Ramos (cell line): ENCODE measurements at regions not wholly inside any gene's neighbourhood (a gene's known extent, or its start where the extent isn't known, plus 50 kb on each side); places are given as distances from the start of the nearest gene placed in this dataset.

Source experiments
- in situ Hi-C: fragments of 300-500 bp; cut with MboI; formaldehyde crosslinking; loops from one replicate; pipeline ENCODE4 v1.14.3; 2022; ENCODE audit warnings: low sequenced_read_pairs; ENCODE audit not compliant: unreplicated experiment

- in situ Hi-C loops: no loop called here
These were observed 206.0 kb downstream of the DMRT2 start for GRCh38 chr9:1256178-1256577.

- in situ Hi-C loops: no loop called here
These were observed 211.1 kb downstream of the DMRT2 start for GRCh38 chr9:1261266-1261665.

DNA sequence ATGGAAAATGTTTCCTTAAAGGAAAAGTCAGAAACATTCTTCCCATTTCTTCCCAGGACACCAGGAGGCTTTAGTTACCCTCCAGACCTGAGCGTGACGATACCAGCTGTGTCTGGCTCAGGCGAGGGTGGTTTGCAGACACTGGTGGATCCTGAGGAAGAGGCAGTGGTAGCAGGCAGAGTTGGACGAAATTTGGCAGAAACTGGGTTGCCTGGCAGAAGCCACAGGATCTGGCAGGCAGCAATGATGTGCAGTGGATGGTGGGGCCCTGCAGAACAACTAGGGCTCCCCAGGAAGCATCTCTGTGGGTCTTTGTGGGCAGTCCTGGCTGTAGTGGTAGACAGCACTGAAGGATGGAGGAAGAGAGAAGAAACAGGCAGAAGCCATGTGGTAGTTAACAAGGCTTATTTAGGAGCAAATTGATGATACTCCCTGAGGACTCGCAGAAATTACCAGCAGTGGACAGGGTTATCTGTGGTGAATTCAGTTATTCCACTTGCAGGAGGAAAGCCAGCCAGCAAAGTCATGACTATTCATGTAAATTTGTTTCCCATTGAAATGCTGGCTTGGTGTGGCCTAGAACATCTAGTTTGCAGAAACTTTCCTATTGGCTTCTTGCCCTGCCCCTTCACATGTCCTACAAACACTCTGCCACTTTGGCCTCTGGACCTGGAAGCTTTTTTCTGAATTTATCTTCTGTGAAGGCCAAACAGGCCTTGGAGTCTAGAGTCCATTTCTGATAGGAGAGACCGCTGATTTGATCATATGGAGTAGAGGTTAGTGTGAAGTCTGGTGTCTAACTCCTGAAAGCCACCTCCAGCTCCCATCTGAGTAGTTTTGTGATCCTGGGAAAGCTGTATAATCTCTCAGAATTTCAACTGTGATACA is 212.0 kb downstream of the DMRT2 start:
- in situ Hi-C loops: no loop called here

DNA sequence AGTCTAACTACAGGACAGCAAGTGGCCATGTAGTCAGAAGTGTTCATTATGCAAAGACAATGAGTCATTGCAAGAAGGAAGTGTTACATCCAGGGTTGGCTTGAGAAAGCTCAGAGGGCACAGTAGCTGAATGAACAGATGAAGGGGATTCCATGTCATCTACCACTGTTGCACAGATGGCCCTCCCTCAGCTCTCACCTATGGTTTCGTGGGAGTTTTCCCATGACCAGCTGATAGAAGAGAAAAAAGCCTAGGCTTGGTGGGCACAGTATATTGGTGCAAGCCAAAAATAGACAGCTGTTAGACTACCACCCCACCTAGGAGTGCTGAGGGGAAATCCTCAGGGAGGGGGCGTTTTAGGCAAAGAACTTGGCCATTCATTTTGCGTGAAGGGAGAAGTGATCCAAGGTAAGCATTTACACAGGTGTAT is 217.0 kb downstream of the DMRT2 start:
- in situ Hi-C loops: no loop called here

- in situ Hi-C loops: no loop called here
These were observed 217.4 kb downstream of the DMRT2 start for GRCh38 chr9:1267581-1267980.

- in situ Hi-C loops: no loop called here
These were observed 219.6 kb downstream of the DMRT2 start for GRCh38 chr9:1269533-1270315.

- in situ Hi-C loops: no loop called here
These were observed 221.2 kb downstream of the DMRT2 start for GRCh38 chr9:1271367-1271766.

- in situ Hi-C loops: no loop called here
These were observed 221.6 kb downstream of the DMRT2 start for GRCh38 chr9:1271786-1272185.

- in situ Hi-C loops: no loop called here
These were observed 222.3 kb downstream of the DMRT2 start for GRCh38 chr9:1272488-1272887.

DNA sequence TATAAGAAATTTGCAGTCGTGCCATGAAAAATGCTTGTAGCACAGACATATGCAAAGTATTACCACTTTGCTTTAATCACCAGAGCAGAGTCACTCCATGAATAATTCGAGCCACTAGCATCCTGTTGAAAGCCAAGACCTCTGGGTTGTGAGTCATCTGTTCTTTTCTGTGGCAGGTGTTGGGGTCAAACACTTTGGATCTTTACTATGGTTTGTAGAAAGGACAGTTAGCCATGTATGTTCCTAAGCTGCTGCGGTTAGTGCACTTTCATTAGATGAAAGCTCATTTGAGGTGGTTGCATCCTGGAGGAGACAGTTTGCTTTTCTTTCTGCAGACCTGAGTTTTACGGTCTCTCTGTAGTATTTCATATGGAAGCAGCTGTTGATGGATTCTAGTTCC is 223.7 kb downstream of the DMRT2 start:
- in situ Hi-C loops: no loop called here

DNA sequence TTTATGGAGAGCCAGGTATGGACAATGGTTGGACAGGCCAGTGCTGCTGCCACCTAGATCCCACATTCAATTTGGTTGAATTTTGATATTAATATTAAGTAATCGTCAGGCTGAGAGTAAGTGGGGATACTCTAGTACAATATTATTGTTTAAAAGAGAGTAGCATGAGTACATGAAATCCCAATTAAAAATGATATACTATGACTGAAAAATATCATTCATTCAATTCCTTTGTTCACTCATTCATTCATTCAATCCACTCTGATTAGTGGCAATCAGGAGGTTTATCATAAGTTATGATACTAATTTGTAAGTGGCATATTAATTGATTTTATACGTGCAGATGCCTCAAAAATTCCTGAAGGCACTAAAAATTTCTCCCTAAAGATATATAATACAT is 224.2 kb downstream of the DMRT2 start:
- in situ Hi-C loops: no loop called here

DNA sequence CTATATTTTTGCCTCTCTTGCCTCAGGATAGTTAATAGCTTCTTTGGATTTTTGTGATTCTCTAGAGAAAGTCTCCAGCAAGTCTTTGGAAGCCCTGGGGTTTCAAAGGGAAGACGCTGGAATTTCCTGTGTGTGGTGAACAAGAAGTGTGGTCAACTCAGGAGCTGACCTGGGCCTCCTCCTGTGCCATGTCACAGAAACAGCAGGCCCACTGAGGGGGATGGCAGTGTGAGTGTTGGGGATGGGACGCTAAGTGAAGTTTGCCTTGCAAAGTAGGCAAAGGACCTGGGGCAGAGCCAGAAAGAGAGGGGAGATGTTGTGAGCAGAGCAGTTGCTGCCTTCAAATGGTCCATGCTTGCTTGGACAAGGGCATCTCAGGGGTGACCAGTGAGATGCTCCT is 226.3 kb downstream of the DMRT2 start:
- in situ Hi-C loops: no loop called here

GRCh38 chr9:1284727-1285126 is 234.6 kb downstream of the DMRT2 start:
- in situ Hi-C loops: no loop called here

GRCh38 chr9:1285526-1285925 is 235.4 kb downstream of the DMRT2 start:
- in situ Hi-C loops: no loop called here

- in situ Hi-C loops: no loop called here
These were observed 242.2 kb downstream of the DMRT2 start for GRCh38 chr9:1292384-1292783.

DNA sequence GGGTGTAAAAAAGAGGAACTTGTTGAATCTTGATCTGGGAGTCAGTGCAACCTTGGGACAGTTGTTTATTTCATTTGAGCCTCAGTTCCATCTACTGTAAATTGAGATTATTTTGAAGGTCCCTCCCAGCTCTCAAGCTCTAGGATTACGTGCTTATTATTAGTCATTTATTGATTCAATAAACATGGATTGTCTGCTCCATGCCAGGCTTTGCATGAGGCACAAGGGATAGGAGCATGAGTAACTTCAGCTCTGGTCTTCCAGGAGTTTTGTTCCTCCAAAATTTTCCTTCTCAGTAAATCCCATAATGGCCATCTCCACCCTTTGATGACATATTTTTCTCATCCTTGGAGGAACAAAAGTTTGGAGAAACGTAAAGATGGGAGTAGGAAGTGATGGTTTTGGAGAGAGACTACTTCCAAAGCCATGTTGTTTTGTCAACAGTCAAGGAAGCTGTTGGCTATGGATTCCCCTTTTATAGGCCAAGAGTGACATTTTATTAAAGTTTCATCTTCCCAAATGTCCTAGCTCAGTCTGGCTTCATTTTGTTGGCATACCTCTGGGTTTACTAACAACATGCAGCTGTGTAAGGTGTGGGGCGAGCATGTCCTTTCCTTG is 244.6 kb downstream of the DMRT2 start:
- in situ Hi-C loops: no loop called here

- in situ Hi-C loops: no loop called here
These were observed 246.2 kb downstream of the DMRT2 start for GRCh38 chr9:1296331-1296730.

DNA sequence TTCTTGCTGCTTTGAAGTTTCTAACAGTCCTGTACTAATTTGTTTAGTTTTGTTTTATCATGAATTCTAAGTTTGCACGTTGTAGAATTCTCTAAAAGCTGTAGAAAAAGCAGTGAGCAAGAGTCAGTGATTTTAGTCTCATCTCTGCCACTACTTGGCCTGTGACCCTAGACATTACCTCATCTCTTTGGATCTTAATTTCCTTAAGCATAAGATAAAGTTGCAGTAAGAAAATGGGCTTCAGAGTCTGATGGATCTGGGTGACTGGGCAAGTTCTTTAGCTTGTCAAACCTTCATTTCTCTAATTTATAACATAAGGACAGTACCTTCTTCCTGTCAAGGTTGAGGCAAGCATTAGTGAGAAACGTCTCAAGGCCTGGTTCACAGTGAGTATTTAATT is 247.9 kb downstream of the DMRT2 start:
- in situ Hi-C loops: no loop called here

- in situ Hi-C loops: no loop called here
These were observed 250.8 kb downstream of the DMRT2 start for GRCh38 chr9:1300941-1301340.

DNA sequence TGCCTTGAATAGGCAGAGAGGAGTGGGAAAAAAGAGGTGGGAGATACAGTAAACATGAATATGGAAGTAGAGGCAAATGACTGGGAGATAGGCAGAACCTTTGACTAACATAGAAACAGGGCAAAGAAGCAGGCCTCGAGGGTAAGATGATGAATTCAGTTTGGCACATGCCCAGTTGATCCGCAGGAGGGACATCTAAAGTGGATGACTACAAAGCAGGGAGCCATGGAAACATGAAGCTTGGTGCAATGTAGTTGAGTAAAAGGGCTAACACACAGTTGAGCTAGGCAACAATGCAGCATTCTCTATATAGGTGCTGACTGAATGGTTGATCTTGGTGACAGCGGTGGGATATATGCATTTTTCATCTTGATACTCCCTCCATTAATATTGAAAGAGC is 253.8 kb downstream of the DMRT2 start:
- in situ Hi-C loops: no loop called here

DNA sequence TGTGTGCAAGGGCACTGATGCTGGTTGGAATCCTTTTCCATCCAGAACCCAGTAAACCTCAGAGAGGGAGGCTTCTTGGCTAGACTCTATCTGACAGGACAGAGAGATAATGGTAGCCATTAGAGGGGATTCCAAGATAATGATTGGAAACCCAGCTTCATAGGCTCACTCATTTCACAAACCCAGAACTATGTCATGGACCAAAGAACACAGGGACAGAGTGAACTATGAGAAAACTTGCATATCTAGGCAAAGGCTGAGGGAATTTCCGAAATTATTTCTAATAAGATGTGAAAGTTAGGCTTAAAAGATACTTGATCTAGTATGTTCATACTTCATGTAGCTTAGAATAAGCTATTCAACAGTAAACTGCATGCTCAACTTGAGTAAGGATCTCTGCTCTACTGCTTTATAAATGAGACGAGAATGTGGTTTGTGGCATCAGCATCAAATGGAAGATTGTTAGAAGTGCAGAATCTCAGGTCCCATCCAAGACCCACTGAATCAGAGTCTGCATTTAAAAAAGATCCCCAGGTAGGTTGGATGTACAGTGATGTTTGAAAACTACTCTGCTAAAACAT is 261.4 kb downstream of the DMRT2 start:
- in situ Hi-C loops: no loop called here
